Heart left ventricle (tissue), 16 donors: ENCODE measurements at regions not wholly inside any gene's neighbourhood (a gene's known extent, or its start where the extent isn't known, plus 50 kb on each side); places are given as distances from the start of the nearest gene placed in this dataset.

Experiments
- ATAC-seq, 4 donors: fragments of 200-7000 bp; cut with Tn5 transposase; one replicate each; pipeline ENCODE4 v1.9.1; 2020 to 2022; ENCODE audit warnings: moderate library complexity in 4 of 4, mild to moderate bottlenecking in 3 of 4, moderate number of reproducible peaks in 1 of 4
- DNase-seq, 5 donors: peaks; one replicate each; pipeline ENCODE4 v3.0.0-alpha.2; 2020
- H3K27ac ChIP-seq, 12 donors: fragments of 200-600 bp; sonication (generic) in 4 of 12; one replicate each; pipeline versions ENCODE4 v1.5.0 to v1.8.0; 2016 to 2022; ENCODE audit warnings: mild to moderate bottlenecking in 2 of 12
- H3K27me3 ChIP-seq, 9 donors: fragments of 200-600 bp; sonication (generic) in 2 of 9; one replicate each; pipeline versions ENCODE4 v1.5.1 to v1.8.0; 2016 to 2022; ENCODE audit warnings: mild to moderate bottlenecking in 3 of 9
- H3K36me3 ChIP-seq, 9 donors: fragments of 200-600 bp; sonication (generic) in 2 of 9; one replicate each; pipeline versions ENCODE4 v1.5.0 to v1.8.0; 2018 to 2022; ENCODE audit warnings: mild to moderate bottlenecking in 2 of 9
- H3K4me1 ChIP-seq, 12 donors: fragments of 200-600 bp; sonication (generic) in 4 of 12; one replicate each; pipeline versions ENCODE4 v1.5.0 to v1.8.0; 2016 to 2022; ENCODE audit warnings: mild to moderate bottlenecking in 3 of 12
- H3K4me3 ChIP-seq, 12 donors: fragments of 200-600 bp; sonication (generic) in 4 of 12; one replicate each; pipeline versions ENCODE4 v1.5.0 to v1.8.0; 2017 to 2022; ENCODE audit warnings: mild to moderate bottlenecking in 9 of 12, moderate library complexity in 4 of 12
- H3K9me3 ChIP-seq, 12 donors: fragments of 200-600 bp; sonication (generic) in 4 of 12; one replicate each; pipeline versions ENCODE4 v1.5.0 to v1.8.0; 2016 to 2022; ENCODE audit warnings: mild to moderate bottlenecking in 1 of 12
- CTCF ChIP-seq, 12 donors: fragments of 200-600 bp; sonication (generic) in 4 of 12; IDR thresholded peaks; one replicate each; pipeline versions ENCODE4 v1.5.0 to v1.8.0; 2018 to 2022; ENCODE audit warnings: antibody characterized with exemption in 12 of 12, mild to moderate bottlenecking in 5 of 12
- POLR2A ChIP-seq, 2 donors: fragments of 450-650 bp; IDR thresholded peaks; one replicate each; pipeline ENCODE4 v1.6.1; 2017; ENCODE audit warnings: antibody characterized with exemption in 2 of 2, mild to moderate bottlenecking in 2 of 2, moderate library complexity in 2 of 2
- WGBS, 4 donors: extraction: QIAGEN DNeasy Blood & Tissue Kit in 2 of 4; methylation state at CpG; one replicate each; pipeline versions ENCODE4 v1.1.5 to v1.1.7; 2013 to 2018; 5-methylcytosine and 5-hydroxymethylcytosine counted together
- intact Hi-C, 10 donors: fragments of 100-400 bp; cut with DNase I; formaldehyde crosslinking; loops; one replicate each; pipeline versions ENCODE4 v1.11.1 to v1.14.2; 2022
- donor health status: ischemic (EF 13 %, LVEDD 7.1; RV severe dilation, severe dysfunction).
- donor health status: healthy with polysubstance abuse.
- donor health status: DM: no; HTN: yes; CAD: no.
- donor health status: DM: no; HTN: no; CAD: no.
- donor health status: ischemic (EF 25% LVEDD 6.9; RV normal size, moderate dysfunction).
- donor health status: ischemic (EF 25% LVEDD 5.7; RV mildly dilated, moderate dysfunction).
- donor health status: healthy.
- donor health status: DM: yes; HTN: yes; CAD: no.
- donor health status: ischemic (EF 35%, LVEDD 5.7; RV mildly dilated, moderate dysfunction).
- donor health status: nonischemic (EF 11% LVEDD 7.7; RV severe dilation, severe dysfunction).
- donor health status: DM: yes; HTN: yes; CAD: no.
- donor health status: PGD.
- donor health status: ischemic (EF 29% LVEDD 5.4; RV normal size, mild dysfunction).
- donor health status: nonischemic (EF 23%, LVEDD 6.1; RV moderate dilation, normal function).

- Histone ChIP-seq H3K27ac (no peak overlapping the region), H3K36me3 (no peaks in the 10 kb centered on the region), H3K9me3 (peaks cover 0 to 7% (median 0%) of the 10 kb centered on the region in 12 donors), H3K4me3 (no peak overlapping the region), H3K4me1 (peaks cover 0 to 3% (median 0%) of the 10 kb centered on the region in 12 donors), H3K27me3 (no peaks in the 10 kb centered on the region)
- TF ChIP-seq POLR2A (IDR thresholded peaks at IDR 0.05) (no peak), CTCF (IDR thresholded peaks at IDR 0.05) (no peak)
- DNase-seq (no peak), ATAC-seq (no peak)
- intact Hi-C loops = no loop called here
- 46 to 61% (median 52%) methylated on average over 6 of the region's 6 CpGs for whole genome bisulfite sequencing, 4 donors
These were observed 550.3 kb upstream of the JARID2 start for GRCh38 chr6:14695579-14695978.

- no peak for DNase-seq
- Histone ChIP-seq H3K9me3 (peaks cover 0 to 7% (median 0%) of the 10 kb centered on the region in 12 donors), H3K4me3 (no peak overlapping the region), H3K36me3 (no peaks in the 10 kb centered on the region), H3K4me1 (peaks cover 0 to 3% (median 0%) of the 10 kb centered on the region in 12 donors), H3K27ac (no peak overlapping the region), H3K27me3 (no peaks in the 10 kb centered on the region)
- no peak for ATAC-seq
- intact Hi-C loops = no loop called here
- TF ChIP-seq CTCF (IDR thresholded peaks at IDR 0.05) (no peak), POLR2A (IDR thresholded peaks at IDR 0.05) (no peak)
- 95 to 98% (median 98%) methylated on average over 4 of the region's 4 CpGs for WGBS, 4 donors
These were observed 549.5 kb upstream of the JARID2 start for GRCh38 chr6:14696367-14696766.

- Histone ChIP-seq H3K4me1 (peaks cover 0 to 3% (median 0%) of the 10 kb centered on the region in 12 donors), H3K27ac (no peak overlapping the region), H3K36me3 (no peaks in the 10 kb centered on the region), H3K27me3 (no peaks in the 10 kb centered on the region), H3K9me3 (peaks cover 0 to 7% (median 0%) of the 10 kb centered on the region in 12 donors), H3K4me3 (no peak overlapping the region)
- DNase-seq (no peak), ATAC-seq (no peak)
- TF ChIP-seq CTCF (IDR thresholded peaks at IDR 0.05) (no peak), POLR2A (IDR thresholded peaks at IDR 0.05) (no peak)
- 95 to 97% (median 97%) methylated on average over 2 of the region's 2 CpGs for WGBS, 4 donors
- intact Hi-C loops = no loop called here
These were observed 548.4 kb upstream of the JARID2 start for GRCh38 chr6:14697427-14697826.

GRCh38 chr6:14699803-14700601 lies 545.9 kb upstream of the JARID2 start:
- no peak for DNase-seq
- Histone ChIP-seq H3K27me3 (no peaks in the 10 kb centered on the region), H3K36me3 (no peaks in the 10 kb centered on the region), H3K27ac (no peak overlapping the region), H3K9me3 (peaks cover 0 to 7% (median 0%) of the 10 kb centered on the region in 12 donors), H3K4me3 (no peak overlapping the region), H3K4me1 (peaks cover 0 to 7% (median under 1%) of the 10 kb centered on the region in 12 donors)
- intact Hi-C loops = loop anchor here in 4 of 10 donors (5.0 to 10.0 kb wide), 3 partner anchors 53 to 485 kb away; no protein-coding TSS in a partner anchor
- 92 to 93% (median 93%) methylated on average over 8 of the region's 8 CpGs for WGBS, 4 donors
- ATAC-seq = no peak
- no peak for TF ChIP-seq CTCF (IDR thresholded peaks at IDR 0.05)
- TF ChIP-seq POLR2A (IDR thresholded peaks at IDR 0.05) = no peak
